Tibial nerve (tissue), 3 donors: ENCODE measurements at regions not wholly inside any gene's neighbourhood (a gene's known extent, or its start where the extent isn't known, plus 50 kb on each side); places are given as distances from the start of the nearest gene placed in this dataset.

Experiments
- POLR2A ChIP-seq, 2 donors: fragments of 450-650 bp; IDR thresholded peaks; one replicate each; pipeline ENCODE4 v1.6.1; 2017; ENCODE audit warnings: antibody characterized with exemption in 2 of 2, mild to moderate bottlenecking in 2 of 2, moderate library complexity in 2 of 2
- TF ChIP-seq, protein P1 (sequence below), 5 experiments: fragments of 200-600 bp in 3 of 5; fragments of 450-650 bp in 2 of 5; sonication (generic) in 3 of 5; IDR thresholded peaks; one replicate each; pipeline ENCODE4 v1.5.1; 2016 to 2019; ENCODE audit warnings: antibody characterized with exemption in 5 of 5, mild to moderate bottlenecking in 3 of 5, moderate library complexity in 2 of 5

DNA sequence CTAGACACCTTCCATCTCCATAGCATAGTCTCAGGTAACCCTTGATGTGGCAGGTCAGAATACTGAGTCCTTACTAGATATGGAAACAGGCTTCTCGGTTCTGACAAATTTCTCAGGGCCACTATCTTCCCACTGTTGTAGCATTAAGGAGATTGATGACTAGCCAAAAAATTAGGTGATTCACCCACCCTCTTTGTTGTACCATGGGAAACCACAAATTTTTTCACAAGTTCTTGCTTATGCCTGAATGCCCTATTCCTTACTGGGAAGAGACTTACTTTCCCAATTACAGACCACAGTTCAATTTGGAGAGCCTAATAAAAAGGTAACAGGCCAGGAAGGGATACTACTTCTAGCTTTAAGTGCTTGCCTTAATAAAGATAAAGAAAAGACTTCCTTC, 948.8 kb downstream of the GRM8 start:
- TF ChIP-seq, protein P1, sequence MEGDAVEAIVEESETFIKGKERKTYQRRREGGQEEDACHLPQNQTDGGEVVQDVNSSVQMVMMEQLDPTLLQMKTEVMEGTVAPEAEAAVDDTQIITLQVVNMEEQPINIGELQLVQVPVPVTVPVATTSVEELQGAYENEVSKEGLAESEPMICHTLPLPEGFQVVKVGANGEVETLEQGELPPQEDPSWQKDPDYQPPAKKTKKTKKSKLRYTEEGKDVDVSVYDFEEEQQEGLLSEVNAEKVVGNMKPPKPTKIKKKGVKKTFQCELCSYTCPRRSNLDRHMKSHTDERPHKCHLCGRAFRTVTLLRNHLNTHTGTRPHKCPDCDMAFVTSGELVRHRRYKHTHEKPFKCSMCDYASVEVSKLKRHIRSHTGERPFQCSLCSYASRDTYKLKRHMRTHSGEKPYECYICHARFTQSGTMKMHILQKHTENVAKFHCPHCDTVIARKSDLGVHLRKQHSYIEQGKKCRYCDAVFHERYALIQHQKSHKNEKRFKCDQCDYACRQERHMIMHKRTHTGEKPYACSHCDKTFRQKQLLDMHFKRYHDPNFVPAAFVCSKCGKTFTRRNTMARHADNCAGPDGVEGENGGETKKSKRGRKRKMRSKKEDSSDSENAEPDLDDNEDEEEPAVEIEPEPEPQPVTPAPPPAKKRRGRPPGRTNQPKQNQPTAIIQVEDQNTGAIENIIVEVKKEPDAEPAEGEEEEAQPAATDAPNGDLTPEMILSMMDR (IDR thresholded peaks at IDR 0.05), result no peak
- TF ChIP-seq POLR2A (IDR thresholded peaks at IDR 0.05), result no peak
